Panc1 (cell line): ENCODE measurements at regions not wholly inside any gene's neighbourhood (a gene's known extent, or its start where the extent isn't known, plus 50 kb on each side); places are given as distances from the start of the nearest gene placed in this dataset.

Experiments
- ATAC-seq: fragments of 200-7000 bp; cut with Tn5 transposase; 2 replicates; pipeline ENCODE4 v1.9.1; 2020; ENCODE audit warnings: mild to moderate bottlenecking, moderate library complexity
- BruUV-seq: library from RNA; stranded (reverse); fragments of 400-500 nt; replicated peaks from 2 replicates; lab custom pipeline; 2021; lab: Mats Ljungman, UMichigan
- CTCF ChIA-PET: fragments of 300-600 bp; sonication (Branson Sonifier 250); formaldehyde crosslinking; loops from one replicate; lab custom pipeline; 2022; ENCODE audit warnings: antibody characterized with exemption; lab: Charles Lee
- POLR2A ChIA-PET: fragments of 300-600 bp; sonication (Branson Sonifier 250); formaldehyde crosslinking; loops from one replicate; lab custom pipeline; 2022; ENCODE audit warnings: antibody characterized with exemption; lab: Charles Lee
- DNase-seq: peaks from one replicate; pipeline ENCODE4 v3.0.0-alpha.2; 2010; ENCODE audit warnings: low read depth, low spot score
- H3K27ac ChIP-seq: 2 replicates; pipeline ENCODE4 v1.5.1; 2011; ENCODE audit warnings: mild to moderate bottlenecking, low read length, inconsistent platforms
- H3K27me3 ChIP-seq: fragments of 200-500 bp; sonication (Bioruptor generic); 2 replicates; pipeline ENCODE4 v1.6.0; 2014; ENCODE audit warnings: low read length, inconsistent platforms; ENCODE audit not compliant: control insufficient read depth, insufficient read depth
- H3K36me3 ChIP-seq: fragments of 200-500 bp; sonication (Bioruptor generic); 2 replicates; pipeline ENCODE4 v1.5.1; 2014; ENCODE audit warnings: inconsistent platforms, mild to moderate bottlenecking, low read length, moderate library complexity; ENCODE audit not compliant: control insufficient read depth, insufficient read depth
- H3K4me1 ChIP-seq: 2 replicates; pipeline ENCODE4 v1.5.1; 2011; ENCODE audit warnings: inconsistent platforms, mild to moderate bottlenecking, low read length, moderate library complexity; ENCODE audit not compliant: control insufficient read depth, insufficient read depth
- H3K4me3 ChIP-seq, 2 experiments: 2 replicates each; pipeline ENCODE4 v1.5.1; 2011 to 2012; ENCODE audit warnings: low read depth in 2 of 2, low read length in 2 of 2, mild to moderate bottlenecking in 2 of 2, inconsistent platforms in 1 of 2, moderate library complexity in 1 of 2
- H3K9me3 ChIP-seq: fragments of 200-500 bp; sonication (Bioruptor generic); 2 replicates; pipeline ENCODE4 v1.5.1; 2014; ENCODE audit warnings: low read depth, mild to moderate bottlenecking, inconsistent platforms, low read length, moderate library complexity; ENCODE audit not compliant: control insufficient read depth, insufficient read depth
- POLR2AphosphoS5 ChIP-seq: IDR thresholded peaks from 2 replicates; pipeline ENCODE4 v1.6.1; 2012; ENCODE audit warnings: mild to moderate bottlenecking, low read depth, low read length, moderate library complexity
- SIN3A ChIP-seq: IDR thresholded peaks from 2 replicates; pipeline ENCODE4 v1.6.1; 2012; ENCODE audit warnings: low read depth, mild to moderate bottlenecking, low read length, moderate library complexity, borderline replicate concordance; ENCODE audit not compliant: insufficient read depth
- TCF7L2 ChIP-seq: IDR thresholded peaks from 2 replicates; pipeline ENCODE4 v1.6.1; 2011; ENCODE audit warnings: mild to moderate bottlenecking, low read depth, low read length, inconsistent platforms
- in situ Hi-C: cut with HindIII; loops from 2 replicates; pipeline ENCODE4 v1.10.0; 2016; ENCODE audit warnings: low sequenced_read_pairs, low pct_unique_long_range_greater_than_20kb
- intact Hi-C: fragments of 100-400 bp; cut with micrococcal nuclease; formaldehyde crosslinking; loops from one replicate; pipeline ENCODE4 v1.10.0; 2022; ENCODE audit not compliant: unreplicated experiment
- TF ChIP-seq, protein P1 (sequence below), 2 experiments: IDR thresholded peaks; 2 replicates each; pipeline ENCODE4 v1.6.1; 2011 to 2012; ENCODE audit warnings: low read depth in 2 of 2, control low read depth in 1 of 2, low read length in 1 of 2, mild to moderate bottlenecking in 1 of 2, moderate library complexity in 1 of 2; ENCODE audit not compliant: insufficient read depth in 1 of 2
- TF ChIP-seq, protein P2 (sequence below): fragments of 450-650 bp; IDR thresholded peaks from 2 replicates; pipeline ENCODE4 v1.5.1; 2017; ENCODE audit warnings: mild to moderate bottlenecking

DNA sequence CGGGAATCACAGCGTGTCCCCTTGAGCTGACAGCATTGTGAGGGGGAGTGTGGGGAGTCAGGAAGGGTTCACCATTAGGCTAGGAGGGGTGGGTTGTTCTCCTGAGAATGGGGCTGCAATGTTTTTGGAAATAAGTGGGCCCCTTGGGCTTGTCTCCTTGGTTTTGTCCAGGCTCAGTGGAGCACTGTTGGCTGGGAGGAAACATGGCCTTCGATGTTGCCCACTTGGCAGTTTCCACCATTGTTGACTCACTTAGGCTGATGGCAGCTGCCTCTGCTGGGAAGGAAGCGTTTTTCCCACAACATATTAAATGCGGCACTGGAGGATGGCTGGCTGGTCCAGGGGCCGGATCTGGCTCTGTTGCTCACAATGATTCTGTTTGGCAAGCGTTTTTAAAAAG lies 512.1 kb downstream of the QKI start:
- in situ Hi-C loops (no loop called here), intact Hi-C loops (no loop called here)
- ChIA-PET POLR2A (no interaction called here), CTCF (no interaction called here)
- no peaks in the 10 kb centered on the region for H3K4me1 ChIP-seq
- no peak for ATAC-seq
- no peak overlapping the region for H3K4me3 ChIP-seq
- no TSS peak for BruUV-seq
- H3K9me3 ChIP-seq = no peaks in the 10 kb centered on the region
- H3K36me3 ChIP-seq = no peaks in the 10 kb centered on the region
- no peaks in the 10 kb centered on the region for H3K27me3 ChIP-seq
- TF ChIP-seq, protein P1, sequence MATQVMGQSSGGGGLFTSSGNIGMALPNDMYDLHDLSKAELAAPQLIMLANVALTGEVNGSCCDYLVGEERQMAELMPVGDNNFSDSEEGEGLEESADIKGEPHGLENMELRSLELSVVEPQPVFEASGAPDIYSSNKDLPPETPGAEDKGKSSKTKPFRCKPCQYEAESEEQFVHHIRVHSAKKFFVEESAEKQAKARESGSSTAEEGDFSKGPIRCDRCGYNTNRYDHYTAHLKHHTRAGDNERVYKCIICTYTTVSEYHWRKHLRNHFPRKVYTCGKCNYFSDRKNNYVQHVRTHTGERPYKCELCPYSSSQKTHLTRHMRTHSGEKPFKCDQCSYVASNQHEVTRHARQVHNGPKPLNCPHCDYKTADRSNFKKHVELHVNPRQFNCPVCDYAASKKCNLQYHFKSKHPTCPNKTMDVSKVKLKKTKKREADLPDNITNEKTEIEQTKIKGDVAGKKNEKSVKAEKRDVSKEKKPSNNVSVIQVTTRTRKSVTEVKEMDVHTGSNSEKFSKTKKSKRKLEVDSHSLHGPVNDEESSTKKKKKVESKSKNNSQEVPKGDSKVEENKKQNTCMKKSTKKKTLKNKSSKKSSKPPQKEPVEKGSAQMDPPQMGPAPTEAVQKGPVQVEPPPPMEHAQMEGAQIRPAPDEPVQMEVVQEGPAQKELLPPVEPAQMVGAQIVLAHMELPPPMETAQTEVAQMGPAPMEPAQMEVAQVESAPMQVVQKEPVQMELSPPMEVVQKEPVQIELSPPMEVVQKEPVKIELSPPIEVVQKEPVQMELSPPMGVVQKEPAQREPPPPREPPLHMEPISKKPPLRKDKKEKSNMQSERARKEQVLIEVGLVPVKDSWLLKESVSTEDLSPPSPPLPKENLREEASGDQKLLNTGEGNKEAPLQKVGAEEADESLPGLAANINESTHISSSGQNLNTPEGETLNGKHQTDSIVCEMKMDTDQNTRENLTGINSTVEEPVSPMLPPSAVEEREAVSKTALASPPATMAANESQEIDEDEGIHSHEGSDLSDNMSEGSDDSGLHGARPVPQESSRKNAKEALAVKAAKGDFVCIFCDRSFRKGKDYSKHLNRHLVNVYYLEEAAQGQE (IDR thresholded peaks at IDR 0.05; ENCODE audit: insufficient read depth in 1 of 2, low read depth in 2 of 2, low read length in 1 of 2) = no peak
- TF ChIP-seq, protein P2, sequence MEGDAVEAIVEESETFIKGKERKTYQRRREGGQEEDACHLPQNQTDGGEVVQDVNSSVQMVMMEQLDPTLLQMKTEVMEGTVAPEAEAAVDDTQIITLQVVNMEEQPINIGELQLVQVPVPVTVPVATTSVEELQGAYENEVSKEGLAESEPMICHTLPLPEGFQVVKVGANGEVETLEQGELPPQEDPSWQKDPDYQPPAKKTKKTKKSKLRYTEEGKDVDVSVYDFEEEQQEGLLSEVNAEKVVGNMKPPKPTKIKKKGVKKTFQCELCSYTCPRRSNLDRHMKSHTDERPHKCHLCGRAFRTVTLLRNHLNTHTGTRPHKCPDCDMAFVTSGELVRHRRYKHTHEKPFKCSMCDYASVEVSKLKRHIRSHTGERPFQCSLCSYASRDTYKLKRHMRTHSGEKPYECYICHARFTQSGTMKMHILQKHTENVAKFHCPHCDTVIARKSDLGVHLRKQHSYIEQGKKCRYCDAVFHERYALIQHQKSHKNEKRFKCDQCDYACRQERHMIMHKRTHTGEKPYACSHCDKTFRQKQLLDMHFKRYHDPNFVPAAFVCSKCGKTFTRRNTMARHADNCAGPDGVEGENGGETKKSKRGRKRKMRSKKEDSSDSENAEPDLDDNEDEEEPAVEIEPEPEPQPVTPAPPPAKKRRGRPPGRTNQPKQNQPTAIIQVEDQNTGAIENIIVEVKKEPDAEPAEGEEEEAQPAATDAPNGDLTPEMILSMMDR = no peak
- TF ChIP-seq SIN3A (no peak), TCF7L2 (no peak), POLR2AphosphoS5 (no peak)
- DNase-seq = no peak
- no peak overlapping the region for H3K27ac ChIP-seq

DNA sequence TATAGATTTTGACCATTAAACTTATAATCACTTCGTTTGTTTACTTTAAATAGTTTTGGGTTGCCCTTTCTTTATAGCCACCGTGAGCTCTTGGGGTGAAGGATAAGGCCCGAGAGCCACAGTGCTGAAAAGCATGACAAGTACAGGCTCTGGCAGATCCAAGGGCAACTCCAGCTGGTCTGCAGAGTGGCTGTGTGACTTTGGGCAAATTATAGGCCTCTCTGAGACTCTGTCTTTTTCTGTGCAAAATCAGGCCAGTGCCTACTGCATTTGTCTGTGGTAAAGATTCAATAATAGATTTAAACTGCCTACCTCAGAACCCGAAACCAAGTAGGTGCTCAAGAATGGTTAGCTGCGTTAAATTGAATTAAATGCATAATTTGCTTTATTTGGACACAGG lies 511.3 kb downstream of the QKI start:
- no TSS peak for BruUV-seq
- ChIA-PET CTCF (no interaction called here), POLR2A (no interaction called here)
- Histone ChIP-seq H3K9me3 (no peaks in the 10 kb centered on the region), H3K36me3 (no peaks in the 10 kb centered on the region), H3K27me3 (no peaks in the 10 kb centered on the region), H3K4me1 (no peaks in the 10 kb centered on the region), H3K27ac (no peak overlapping the region), H3K4me3 (no peak overlapping the region)
- no peak for ATAC-seq
- no peak for TF ChIP-seq POLR2AphosphoS5
- TF ChIP-seq, protein P1 (IDR thresholded peaks at IDR 0.05; ENCODE audit: insufficient read depth in 1 of 2, low read depth in 2 of 2, low read length in 1 of 2) = no peak
- TF ChIP-seq, protein P2 = no peak
- no peak for TF ChIP-seq SIN3A
- no peak for TF ChIP-seq TCF7L2
- DNase-seq = no peak
- intact Hi-C loops = no loop called here
- in situ Hi-C loops = no loop called here
